Stimulated activated CD8-positive, alpha-beta memory T cell treated with anti-CD3 and anti-CD28 coated beads, Interleukin-12 subunit alpha, Interleukin-12 subunit beta, amount 100 ng/mL, for 1 hour (primary cell): ENCODE measurements at regions not wholly inside any gene's neighbourhood (a gene's known extent, or its start where the extent isn't known, plus 50 kb on each side); places are given as distances from the start of the nearest gene placed in this dataset.
"Not testable (repeated sequence)": the region's sequence is repeated elsewhere in the genome, so short reads cannot be mapped to it uniquely, and the experiment has no call there.

ENCODE experiments used
- DNase-seq: peaks from one replicate; pipeline ENCODE4 v3.0.0-alpha.2; 2020; ENCODE audit warnings: low read depth

- DNase-seq, result no peak
These were observed 97.1 kb downstream of the PLPPR4 start for GRCh38 chr1:99361406-99361805.

DNA sequence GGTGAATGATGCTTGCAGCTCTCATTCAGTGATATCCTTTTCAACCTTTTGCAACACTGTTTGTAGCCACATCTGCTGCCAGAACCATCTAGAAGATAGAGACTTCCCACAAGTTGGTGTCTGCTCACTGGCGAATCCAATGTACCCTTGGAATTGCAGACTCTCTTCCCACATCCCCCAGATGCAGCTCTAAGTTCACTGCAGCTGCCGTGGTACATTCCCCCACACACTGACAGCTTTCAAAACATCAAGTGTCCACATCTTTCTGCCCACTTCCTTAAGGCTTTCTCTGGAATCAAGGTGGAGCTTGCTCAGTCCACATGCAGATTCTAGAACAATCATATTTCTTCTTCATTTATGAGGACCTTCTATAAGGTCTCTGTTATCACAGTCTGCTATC lies 99.2 kb downstream of the PLPPR4 start:
- DNase-seq, result no peak

GRCh38 chr1:99365141-99365540 lies 100.8 kb downstream of the PLPPR4 start:
- DNase-seq, result no peak

GRCh38 chr1:99365545-99365944 lies 101.3 kb downstream of the PLPPR4 start:
- DNase-seq, result no peak

GRCh38 chr1:99369154-99369553 lies 104.9 kb downstream of the PLPPR4 start:
- no peak for DNase-seq

DNA sequence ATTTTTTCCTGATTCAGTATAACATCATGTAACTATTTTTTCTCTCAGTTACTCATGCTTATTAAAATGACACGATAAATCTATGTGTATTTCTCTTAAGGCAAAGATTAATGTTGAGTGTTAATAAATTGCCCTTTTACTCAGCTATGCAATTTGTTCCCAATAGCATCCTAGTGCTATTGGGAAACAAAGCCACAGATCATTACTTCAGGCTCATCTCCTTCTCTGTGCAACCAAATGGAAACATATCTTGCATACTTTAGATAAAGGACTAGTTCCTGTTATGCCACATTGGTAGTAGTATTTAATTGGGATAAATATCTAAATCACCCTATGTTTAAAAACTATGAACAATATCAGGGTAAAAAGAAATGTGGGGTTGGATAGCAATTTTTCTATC lies 106.2 kb downstream of the PLPPR4 start:
- DNase-seq, result no peak

- no peak for DNase-seq
These were observed 107.1 kb downstream of the PLPPR4 start for GRCh38 chr1:99371413-99371812.

DNA sequence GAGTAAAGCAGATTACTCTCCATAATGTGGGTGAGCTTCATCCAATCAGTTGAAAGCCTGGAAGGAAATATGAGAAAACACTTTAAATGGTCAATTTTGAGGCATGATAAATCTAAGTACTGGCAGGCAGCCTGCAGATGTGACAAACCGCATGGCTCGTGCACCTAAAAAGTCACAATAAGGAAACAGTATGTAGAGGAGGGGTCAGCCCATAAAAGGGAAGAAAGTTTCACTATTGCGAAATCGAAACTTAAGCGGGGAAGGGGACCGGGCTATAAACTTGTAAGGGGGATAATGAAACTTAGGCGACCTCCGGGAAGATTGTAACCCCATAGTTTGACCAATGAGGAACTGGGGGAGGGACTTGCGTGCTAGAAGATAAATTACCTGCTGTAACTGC lies 109.8 kb downstream of the PLPPR4 start:
- no peak for DNase-seq

DNA sequence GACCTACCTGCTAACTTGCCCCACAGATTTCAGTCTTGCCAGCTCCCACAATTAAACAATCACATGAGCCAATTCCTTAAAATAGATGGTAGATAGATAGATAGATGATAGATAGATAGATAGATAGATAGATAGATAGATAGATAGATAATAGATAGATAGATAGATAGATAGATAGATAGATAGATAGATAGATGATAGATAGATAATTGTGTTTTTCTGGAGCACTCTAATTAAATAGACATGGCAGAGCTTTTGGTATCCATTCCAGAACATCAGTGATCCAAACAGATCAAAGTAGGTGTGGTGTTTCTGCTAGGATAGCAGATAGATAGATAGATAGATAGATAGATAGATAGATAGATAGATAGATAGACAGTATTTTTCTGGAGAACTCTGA lies 110.4 kb downstream of the PLPPR4 start:
- DNase-seq, result not testable (repeated sequence)

DNA sequence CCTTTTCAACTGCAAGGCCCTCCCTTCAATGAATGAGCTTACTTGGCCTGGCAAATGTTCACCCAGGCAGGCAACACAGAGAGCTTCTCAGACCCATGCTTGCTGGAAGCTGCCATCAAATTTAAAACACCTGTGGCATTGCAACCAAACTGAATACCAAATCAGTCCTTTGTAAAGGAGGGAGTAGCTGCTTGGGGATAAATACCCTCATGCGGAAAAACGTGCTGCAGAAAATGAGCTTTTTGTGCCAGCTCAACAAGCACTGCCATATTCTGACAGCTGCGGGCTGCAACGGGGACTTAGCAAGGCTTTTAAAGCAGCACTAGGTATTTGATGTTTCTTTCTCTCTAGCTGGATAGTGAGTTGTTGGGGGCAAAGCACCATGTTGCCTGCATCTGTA lies 119.7 kb downstream of the PLPPR4 start:
- DNase-seq, result no peak

GRCh38 chr1:99385852-99386251 lies 121.6 kb downstream of the PLPPR4 start:
- no peak for DNase-seq

DNA sequence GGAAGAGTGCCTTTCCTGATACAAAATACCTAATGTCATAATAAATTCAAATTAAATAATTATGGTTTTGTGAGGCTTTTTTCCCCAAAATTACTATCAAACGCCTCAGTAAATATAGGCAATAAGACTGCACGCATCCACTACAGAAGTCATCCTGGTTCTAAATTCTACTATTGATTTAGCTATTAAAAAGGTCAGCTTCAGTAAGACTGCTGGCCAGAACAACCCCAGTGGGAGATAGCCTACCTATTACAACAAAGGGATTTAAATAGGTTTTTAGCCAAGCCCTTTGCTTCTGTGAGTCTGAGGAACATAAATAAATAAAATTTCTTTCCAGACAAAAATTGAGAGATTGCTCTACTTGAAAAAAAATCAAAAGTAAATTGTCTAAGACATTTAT lies 132.1 kb downstream of the PLPPR4 start:
- no peak for DNase-seq

GRCh38 chr1:99397029-99397428 lies 132.7 kb downstream of the PLPPR4 start:
- DNase-seq, result no peak

DNA sequence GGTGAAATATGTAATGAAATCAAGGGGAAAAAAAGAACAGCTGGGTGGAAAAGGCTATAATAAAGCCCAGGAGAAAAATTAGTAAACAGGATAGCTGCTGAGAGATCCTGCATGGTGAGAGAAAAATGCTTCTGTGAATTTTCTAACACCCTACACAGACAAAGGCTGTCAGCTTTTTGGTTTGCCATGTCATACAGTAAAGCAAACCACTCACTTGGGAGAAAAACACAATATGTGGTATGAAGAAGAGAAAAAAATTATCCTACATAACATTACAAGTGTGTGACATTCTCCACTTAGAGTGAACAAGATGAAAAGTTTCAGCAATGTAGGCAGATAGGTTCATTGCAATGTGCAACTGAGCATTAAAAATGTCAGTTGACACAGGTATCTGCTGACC lies 133.6 kb downstream of the PLPPR4 start:
- no peak for DNase-seq

DNA sequence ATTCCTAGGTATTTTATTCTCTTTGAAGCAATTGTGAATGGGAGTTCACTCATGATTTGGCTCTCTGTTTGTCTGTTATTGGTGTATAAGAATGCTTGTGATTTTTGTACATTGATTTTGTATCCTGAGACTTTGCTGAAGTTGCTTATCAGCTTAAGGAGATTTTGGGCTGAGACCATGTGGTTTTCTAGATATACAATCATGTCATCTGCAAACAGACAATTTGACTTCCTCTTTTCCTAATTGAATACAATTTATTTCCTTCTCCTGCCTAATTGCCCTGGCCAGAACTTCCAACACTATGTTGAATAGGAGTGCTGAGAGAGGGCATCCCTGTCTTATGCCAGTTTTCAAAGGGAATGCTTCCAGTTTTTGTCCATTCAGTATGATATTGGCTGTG lies 137.3 kb downstream of the PLPPR4 start:
- DNase-seq, result not testable (repeated sequence)

GRCh38 chr1:99404399-99404798 lies 140.1 kb downstream of the PLPPR4 start:
- not testable (repeated sequence) for DNase-seq

GRCh38 chr1:99405325-99405724 lies 141.0 kb downstream of the PLPPR4 start:
- DNase-seq, result not testable (repeated sequence)

GRCh38 chr1:99407018-99407417 lies 142.7 kb downstream of the PLPPR4 start:
- DNase-seq, result no peak

- DNase-seq, result no peak
These were observed 159.8 kb downstream of the PLPPR4 start for GRCh38 chr1:99424087-99424486.

DNA sequence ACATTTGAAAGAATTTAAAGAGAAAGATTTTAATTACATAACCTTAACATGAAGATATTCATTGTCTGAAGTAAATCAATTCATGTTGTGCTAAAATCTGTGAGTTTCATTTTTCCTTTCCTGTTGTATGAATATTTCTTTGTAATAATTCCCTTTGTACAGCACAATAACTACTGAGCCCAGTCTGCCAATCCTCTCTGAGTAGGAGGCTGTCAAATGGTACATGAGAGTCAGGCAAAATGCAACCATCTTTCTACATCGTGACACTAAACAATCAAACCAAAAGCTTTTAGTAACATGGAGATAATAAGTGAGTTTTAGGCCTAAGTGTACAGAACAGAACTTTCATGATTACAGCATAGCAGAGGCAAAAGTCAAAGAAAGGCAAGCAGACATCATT lies 165.5 kb downstream of the PLPPR4 start:
- no peak for DNase-seq

GRCh38 chr1:99438656-99439230 lies 174.5 kb downstream of the PLPPR4 start:
- DNase-seq, result no peak

DNA sequence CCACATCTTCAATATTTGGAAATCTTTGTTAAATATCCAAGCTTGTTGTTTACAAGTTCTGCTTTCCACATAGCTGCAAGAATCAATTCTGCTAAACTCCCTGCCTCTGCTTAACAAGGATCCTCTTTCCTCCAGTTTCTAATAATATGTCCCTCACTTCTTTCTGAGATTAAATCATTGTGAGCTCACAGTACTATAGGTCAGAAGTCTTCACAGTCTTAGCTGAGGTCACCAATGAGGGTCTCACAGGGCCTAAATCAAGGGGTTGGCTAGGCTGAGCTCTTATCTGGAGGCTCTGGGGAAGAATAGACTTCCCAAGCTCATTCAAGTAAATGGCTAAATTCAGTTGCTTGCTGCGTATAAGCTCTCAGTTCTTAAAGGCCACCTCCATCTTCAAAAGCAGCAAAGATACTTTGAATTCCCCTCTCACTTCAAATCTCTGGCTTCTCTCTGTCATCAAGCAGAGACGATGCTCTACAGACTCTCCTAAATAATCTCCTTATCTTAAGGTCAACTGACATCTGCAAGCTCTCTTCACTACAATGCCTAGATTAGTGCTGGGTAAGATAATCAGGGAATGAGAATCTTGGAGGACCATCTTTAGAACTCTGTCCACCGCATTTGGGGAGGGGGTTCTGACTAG lies 175.3 kb downstream of the PLPPR4 start:
- DNase-seq, result no peak

GRCh38 chr1:99441299-99442095 lies 177.2 kb downstream of the PLPPR4 start:
- DNase-seq, result no peak
